ENCODE measurements at regions not wholly inside any gene's neighbourhood (a gene's known extent, or its start where the extent isn't known, plus 50 kb on each side); places are given as distances from the start of the nearest gene placed in this dataset.

- TF ChIP-seq, protein P1, sequence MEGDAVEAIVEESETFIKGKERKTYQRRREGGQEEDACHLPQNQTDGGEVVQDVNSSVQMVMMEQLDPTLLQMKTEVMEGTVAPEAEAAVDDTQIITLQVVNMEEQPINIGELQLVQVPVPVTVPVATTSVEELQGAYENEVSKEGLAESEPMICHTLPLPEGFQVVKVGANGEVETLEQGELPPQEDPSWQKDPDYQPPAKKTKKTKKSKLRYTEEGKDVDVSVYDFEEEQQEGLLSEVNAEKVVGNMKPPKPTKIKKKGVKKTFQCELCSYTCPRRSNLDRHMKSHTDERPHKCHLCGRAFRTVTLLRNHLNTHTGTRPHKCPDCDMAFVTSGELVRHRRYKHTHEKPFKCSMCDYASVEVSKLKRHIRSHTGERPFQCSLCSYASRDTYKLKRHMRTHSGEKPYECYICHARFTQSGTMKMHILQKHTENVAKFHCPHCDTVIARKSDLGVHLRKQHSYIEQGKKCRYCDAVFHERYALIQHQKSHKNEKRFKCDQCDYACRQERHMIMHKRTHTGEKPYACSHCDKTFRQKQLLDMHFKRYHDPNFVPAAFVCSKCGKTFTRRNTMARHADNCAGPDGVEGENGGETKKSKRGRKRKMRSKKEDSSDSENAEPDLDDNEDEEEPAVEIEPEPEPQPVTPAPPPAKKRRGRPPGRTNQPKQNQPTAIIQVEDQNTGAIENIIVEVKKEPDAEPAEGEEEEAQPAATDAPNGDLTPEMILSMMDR (IDR thresholded peaks at IDR 0.05) = no peak
- no peaks in the 10 kb centered on the region for H3K9me3 Mint-ChIP-seq
- no peaks in the 10 kb centered on the region for H3K36me3 Mint-ChIP-seq (ENCODE audit: low read depth)
- no peak for DNase-seq
- peak overlapping the region; percentile 3; the same call in 1 of the 2 replicates for H3K27ac Mint-ChIP-seq
- peaks cover 47% of the 10 kb centered on the region for H3K4me1 Mint-ChIP-seq (ENCODE audit: low read depth)
- no peak overlapping the region for H3K4me3 Mint-ChIP-seq
- H3K27me3 Mint-ChIP-seq (ENCODE audit: insufficient read depth) = no peaks in the 10 kb centered on the region; the same call in 1 of the 2 replicates
Observed at GRCh38 chr20:50254466-50255079, 63.9 kb downstream of the CEBPB start.

- peaks cover 59% of the 10 kb centered on the region for H3K4me1 Mint-ChIP-seq (ENCODE audit: low read depth)
- H3K9me3 Mint-ChIP-seq = no peaks in the 10 kb centered on the region
- no peak for DNase-seq
- H3K4me3 Mint-ChIP-seq = no peak overlapping the region
- no peaks in the 10 kb centered on the region; the same call in 1 of the 2 replicates for H3K27me3 Mint-ChIP-seq (ENCODE audit: insufficient read depth)
- TF ChIP-seq, protein P1 (IDR thresholded peaks at IDR 0.05) = no peak
- no peaks in the 10 kb centered on the region for H3K36me3 Mint-ChIP-seq (ENCODE audit: low read depth)
- H3K27ac Mint-ChIP-seq = peak overlapping the region; percentile 38
Observed at GRCh38 chr20:50256577-50256976, 65.9 kb downstream of the CEBPB start.

DNA sequence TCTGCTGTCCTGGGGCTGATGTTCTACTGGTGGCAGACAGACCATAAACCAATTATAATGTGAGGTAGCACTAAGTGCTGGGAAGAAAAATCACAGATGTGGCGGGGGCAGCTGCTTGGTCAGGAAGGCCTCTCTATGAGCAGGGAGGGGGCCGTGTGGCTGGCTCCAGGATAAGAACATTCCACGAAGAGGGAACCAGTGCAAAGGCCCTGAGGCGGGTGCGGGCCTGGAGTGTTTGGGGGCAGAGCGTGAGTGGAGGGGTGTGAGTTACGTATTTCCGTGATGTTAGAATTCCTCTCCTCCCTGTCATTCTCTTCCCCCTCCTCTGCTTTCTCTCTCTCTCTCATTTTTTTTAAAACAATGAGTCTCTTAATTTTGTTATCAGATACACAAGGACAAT is 67.2 kb downstream of the CEBPB start:
- H3K27me3 Mint-ChIP-seq (ENCODE audit: insufficient read depth) = no peaks in the 10 kb centered on the region; the same call in 1 of the 2 replicates
- no peaks in the 10 kb centered on the region for H3K36me3 Mint-ChIP-seq (ENCODE audit: low read depth)
- no peak for DNase-seq
- H3K4me3 Mint-ChIP-seq = no peak overlapping the region
- TF ChIP-seq, protein P1 (IDR thresholded peaks at IDR 0.05) = no peak
- H3K4me1 Mint-ChIP-seq (ENCODE audit: low read depth) = peaks cover 54% of the 10 kb centered on the region
- no peaks in the 10 kb centered on the region for H3K9me3 Mint-ChIP-seq
- H3K27ac Mint-ChIP-seq = no peak overlapping the region

DNA sequence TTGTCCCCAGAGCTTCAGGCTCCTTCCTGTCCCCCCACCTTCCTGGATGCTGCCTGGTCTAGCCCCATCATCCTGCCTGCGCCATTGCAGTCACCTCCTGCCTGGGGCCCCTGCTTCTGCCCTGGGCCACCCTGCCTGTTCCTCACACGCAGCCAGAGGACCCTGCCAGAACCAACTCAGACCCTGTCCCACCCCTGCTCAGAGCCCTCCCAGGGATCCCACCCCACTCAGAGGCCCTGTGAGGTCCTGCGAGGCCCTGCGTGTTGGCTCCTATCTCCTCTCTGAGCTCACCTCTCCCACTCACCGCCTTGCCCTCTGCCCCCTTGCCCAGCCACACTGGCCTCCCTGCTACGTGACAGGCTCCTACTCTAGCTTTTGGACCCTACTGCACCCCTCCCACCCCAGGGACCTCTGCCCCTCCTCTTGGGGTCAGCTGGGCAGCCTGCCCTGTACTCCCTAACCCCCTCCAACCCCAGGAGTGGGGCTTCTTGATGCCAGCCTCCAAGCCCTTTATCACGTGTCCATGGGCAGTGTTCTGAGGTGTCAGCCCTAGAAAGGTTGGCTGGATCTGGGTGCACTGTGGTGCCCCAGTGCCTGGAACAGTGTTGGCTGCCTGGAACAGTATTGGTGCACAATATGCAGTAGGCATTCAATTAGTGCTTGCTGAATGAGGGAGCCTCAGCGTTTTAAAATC is 68.3 kb downstream of the CEBPB start:
- TF ChIP-seq, protein P1 (IDR thresholded peaks at IDR 0.05) = no peak
- Mint-ChIP-seq H3K9me3 (no peaks in the 10 kb centered on the region), H3K27ac (no peak overlapping the region), H3K36me3 (ENCODE audit: low read depth) (no peaks in the 10 kb centered on the region), H3K4me1 (ENCODE audit: low read depth) (peaks cover 49% of the 10 kb centered on the region), H3K4me3 (no peak overlapping the region), H3K27me3 (ENCODE audit: insufficient read depth) (no peaks in the 10 kb centered on the region; the same call in 1 of the 2 replicates)
- DNase-seq = no peak

DNA sequence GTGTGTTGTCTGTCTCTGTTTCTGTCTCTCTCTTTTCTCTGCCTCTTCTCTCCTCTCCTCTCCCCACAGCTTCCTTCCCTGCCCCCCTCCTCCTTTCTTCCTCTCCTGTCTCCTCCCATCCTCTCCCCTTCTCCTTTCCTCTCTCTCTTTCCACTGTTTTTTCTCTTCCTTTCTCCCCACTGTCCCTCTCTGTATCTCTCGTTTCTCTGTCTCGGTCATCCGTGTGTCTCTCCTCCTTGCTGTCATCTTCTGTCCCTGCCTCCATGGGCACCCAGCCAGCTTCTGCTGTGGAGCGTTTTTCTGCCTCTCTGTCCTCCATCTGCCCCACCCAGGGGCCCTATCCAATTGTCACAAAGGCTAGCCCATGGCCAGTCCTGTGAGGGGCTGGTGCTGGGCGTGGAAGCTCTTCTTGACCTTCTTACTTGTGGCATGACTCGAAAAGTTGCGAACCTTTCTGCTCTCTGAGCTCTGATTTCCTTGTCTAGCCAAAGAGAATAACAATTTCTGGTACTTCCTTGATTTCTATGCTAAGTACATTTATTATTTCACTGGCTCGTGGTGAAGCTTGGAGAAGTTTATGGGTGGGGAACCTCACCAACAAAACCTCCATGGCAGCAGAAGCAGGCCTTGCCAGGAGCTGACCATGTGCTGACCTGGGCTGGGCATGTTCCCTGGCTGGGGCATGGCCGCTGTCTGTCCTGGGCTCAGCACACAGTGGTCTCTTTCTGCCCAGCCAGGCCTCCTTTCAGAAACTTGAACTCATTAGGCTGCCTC is 69.3 kb downstream of the CEBPB start:
- Mint-ChIP-seq H3K9me3 (no peaks in the 10 kb centered on the region), H3K36me3 (ENCODE audit: low read depth) (no peaks in the 10 kb centered on the region), H3K27ac (peak overlapping the region; percentile 92), H3K4me3 (no peak overlapping the region), H3K27me3 (ENCODE audit: insufficient read depth) (no peaks in the 10 kb centered on the region; the same call in 1 of the 2 replicates), H3K4me1 (ENCODE audit: low read depth) (peaks cover 44% of the 10 kb centered on the region)
- no peak for DNase-seq
- TF ChIP-seq, protein P1 (IDR thresholded peaks at IDR 0.05) = no peak

Measured in HFFc6 (cell line).